ENCODE measurements at regions not wholly inside any gene's neighbourhood (a gene's known extent, or its start where the extent isn't known, plus 50 kb on each side); places are given as distances from the start of the nearest gene placed in this dataset.

- TF ChIP-seq CTCF (IDR thresholded peaks at IDR 0.05) (no peak), ZFX (IDR thresholded peaks at IDR 0.05; ENCODE audit: borderline replicate concordance) (no peak)
Measured at GRCh38 chr6:80636689-80637088, 530.2 kb downstream of the BCKDHB start.

Data from 22Rv1 (cell line).